HCEC 1CT (cell line): ENCODE measurements at regions not wholly inside any gene's neighbourhood (a gene's known extent, or its start where the extent isn't known, plus 50 kb on each side); places are given as distances from the start of the nearest gene placed in this dataset.
"Not testable (repeated sequence)": the region's sequence is repeated elsewhere in the genome, so short reads cannot be mapped to it uniquely, and the experiment has no call there.

Source experiments
- DNase-seq: peaks from one replicate; pipeline ENCODE4 v3.0.0-alpha.2; 2017

GRCh38 chr1:113269168-113269963 lies 120.9 kb upstream of the MAGI3 start:
- no peak for DNase-seq

GRCh38 chr1:113271039-113271438 lies 119.3 kb upstream of the MAGI3 start:
- DNase-seq, result no peak

GRCh38 chr1:113275083-113275482 lies 115.2 kb upstream of the MAGI3 start:
- no peak for DNase-seq

- DNase-seq, result no peak
Observed at GRCh38 chr1:113275691-113276090, 114.6 kb upstream of the MAGI3 start.

- no peak for DNase-seq
Observed at GRCh38 chr1:113276507-113276906, 113.8 kb upstream of the MAGI3 start.

GRCh38 chr1:113278371-113278770 lies 111.9 kb upstream of the MAGI3 start:
- no peak for DNase-seq

GRCh38 chr1:113278777-113279176 lies 111.5 kb upstream of the MAGI3 start:
- no peak for DNase-seq

GRCh38 chr1:113279776-113280391 lies 110.4 kb upstream of the MAGI3 start:
- no peak for DNase-seq

- DNase-seq, result no peak
Observed at GRCh38 chr1:113280581-113280980, 109.7 kb upstream of the MAGI3 start.

- DNase-seq, result no peak
Observed at GRCh38 chr1:113281550-113281949, 108.8 kb upstream of the MAGI3 start.

- DNase-seq, result no peak
Observed at GRCh38 chr1:113282008-113282892, 108.1 kb upstream of the MAGI3 start.

GRCh38 chr1:113282893-113283285 lies 107.4 kb upstream of the MAGI3 start:
- DNase-seq, result no peak

GRCh38 chr1:113283914-113284313 lies 106.4 kb upstream of the MAGI3 start:
- DNase-seq, result no peak

GRCh38 chr1:113286156-113286555 lies 104.2 kb upstream of the MAGI3 start:
- DNase-seq, result no peak

- DNase-seq, result no peak
Observed at GRCh38 chr1:113291777-113292602, 98.3 kb upstream of the MAGI3 start.

- no peak for DNase-seq
Observed at GRCh38 chr1:113292603-113293255, 97.6 kb upstream of the MAGI3 start.

GRCh38 chr1:113293256-113293626 lies 97.1 kb upstream of the MAGI3 start:
- DNase-seq, result no peak

GRCh38 chr1:113297749-113298148 lies 92.6 kb upstream of the MAGI3 start:
- no peak for DNase-seq

GRCh38 chr1:113298941-113299340 lies 91.4 kb upstream of the MAGI3 start:
- no peak for DNase-seq

GRCh38 chr1:113302636-113303035 lies 87.7 kb upstream of the MAGI3 start:
- no peak for DNase-seq

GRCh38 chr1:113303267-113303666 lies 87.0 kb upstream of the MAGI3 start:
- DNase-seq, result no peak

- DNase-seq, result not testable (repeated sequence)
Observed at GRCh38 chr1:113305029-113305428, 85.3 kb upstream of the MAGI3 start.
